Keratinocyte (primary cell): ENCODE measurements at regions not wholly inside any gene's neighbourhood (a gene's known extent, or its start where the extent isn't known, plus 50 kb on each side); places are given as distances from the start of the nearest gene placed in this dataset.

ENCODE experiments used
- DNase-seq: peaks from one replicate; pipeline ENCODE4 v3.0.0-alpha.2; 2011; ENCODE audit warnings: low read depth, missing footprints, low spot score
- FAIRE-seq: peaks from 2 replicates; lab custom pipeline; 2011; peaks lifted over from hg19 to GRCh38; lab: Jason Lieb, UNC
- H2AFZ ChIP-seq: 2 replicates; pipeline ENCODE4 v1.6.0; 2012; ENCODE audit warnings: low read length, control low read depth, inconsistent platforms; ENCODE audit not compliant: control insufficient read depth
- H3K27ac ChIP-seq: 2 replicates; pipeline ENCODE4 v1.5.1; 2011; ENCODE audit warnings: low read length; ENCODE audit not compliant: control insufficient read depth, insufficient read depth
- H3K27me3 ChIP-seq: 3 replicates; pipeline ENCODE4 v1.6.0; 2011; ENCODE audit warnings: low read length; ENCODE audit not compliant: control insufficient read depth, insufficient read depth; ENCODE audit errors: extremely low read depth
- H3K36me3 ChIP-seq, 2 experiments: 2 replicates in 1 of 2; 3 replicates in 1 of 2; pipeline ENCODE4 v1.5.1; 2011; ENCODE audit warnings: low read length in 2 of 2, mild to moderate bottlenecking in 1 of 2; ENCODE audit not compliant: control insufficient read depth in 2 of 2, insufficient read depth in 2 of 2; ENCODE audit errors: extremely low read depth in 1 of 2
- H3K4me1 ChIP-seq: 3 replicates; pipeline ENCODE4 v1.5.1; 2011; ENCODE audit warnings: low read length; ENCODE audit not compliant: control insufficient read depth, insufficient read depth; ENCODE audit errors: extremely low read depth
- H3K4me2 ChIP-seq: 3 replicates; pipeline ENCODE4 v1.6.0; 2011; ENCODE audit warnings: low read depth, low read length; ENCODE audit not compliant: control insufficient read depth, insufficient read depth; ENCODE audit errors: extremely low read depth
- H3K4me3 ChIP-seq, 3 experiments: fragments of 200-600 bp in 1 of 3; sonication (generic) in 1 of 3; 2 replicates in 2 of 3; 3 replicates in 1 of 3; pipeline ENCODE4 v1.5.1; 2011 to 2016; ENCODE audit warnings: low read length in 3 of 3, mild to moderate bottlenecking in 3 of 3, control low read depth in 2 of 3, inconsistent platforms in 1 of 3, low read depth in 1 of 3, mixed read lengths in 1 of 3, mixed run types in 1 of 3, moderate library complexity in 1 of 3; ENCODE audit not compliant: control insufficient read depth in 2 of 3, insufficient read depth in 2 of 3; ENCODE audit errors: extremely low read depth in 1 of 3
- H3K79me2 ChIP-seq: 2 replicates; pipeline ENCODE4 v1.6.0; 2012; ENCODE audit warnings: low read length; ENCODE audit not compliant: control insufficient read depth, insufficient read depth
- H3K9ac ChIP-seq: 3 replicates; pipeline ENCODE4 v1.6.0; 2011; ENCODE audit warnings: low read length; ENCODE audit not compliant: control insufficient read depth, insufficient read depth; ENCODE audit errors: extremely low read depth
- H3K9me1 ChIP-seq: 3 replicates; pipeline ENCODE4 v1.6.0; 2011; ENCODE audit warnings: low read length; ENCODE audit not compliant: control insufficient read depth, insufficient read depth; ENCODE audit errors: extremely low read depth
- H3K9me3 ChIP-seq: 2 replicates; pipeline ENCODE4 v1.5.1; 2012; ENCODE audit warnings: low read depth, low read length; ENCODE audit not compliant: control insufficient read depth
- H4K20me1 ChIP-seq: 3 replicates; pipeline ENCODE4 v1.6.0; 2011; ENCODE audit warnings: low read length; ENCODE audit not compliant: control insufficient read depth, insufficient read depth; ENCODE audit errors: extremely low read depth
- EZH2 ChIP-seq: IDR thresholded peaks from one replicate; pipeline ENCODE4 v1.6.1; 2012; ENCODE audit warnings: inconsistent platforms, mild to moderate bottlenecking, low read length, moderate library complexity
- dilution Hi-C: fragments of 300-500 bp; cut with MboI; formaldehyde crosslinking; loops from one replicate; pipeline ENCODE4 v1.7.0; 2020; ENCODE audit warnings: low sequenced_read_pairs; ENCODE audit not compliant: extremely low pct_ligation_motif_present
- TF ChIP-seq, protein P1 (sequence below), 3 experiments: IDR thresholded peaks in 1 of 3; conservative IDR thresholded peaks in 1 of 3; optimal IDR thresholded peaks in 1 of 3; 2 replicates in 2 of 3; 3 replicates in 1 of 3; pipeline versions ENCODE3 to v1.5.1; 2011; ENCODE audit warnings: low read length in 3 of 3, mild to moderate bottlenecking in 3 of 3, moderate library complexity in 2 of 3, control low read depth in 1 of 3, inconsistent platforms in 1 of 3; ENCODE audit not compliant: insufficient read depth in 2 of 3; ENCODE audit errors: extremely low read depth in 1 of 3

- Histone ChIP-seq H3K4me3 (no peak overlapping the region), H3K36me3 (no peaks in the 10 kb centered on the region), H3K9me1 (no peaks in the 10 kb centered on the region), H3K4me2 (no peak overlapping the region), H3K27me3 (no peaks in the 10 kb centered on the region), H3K4me1 (no peaks in the 10 kb centered on the region), H3K9ac (no peak overlapping the region), H3K9me3 (no peaks in the 10 kb centered on the region), H4K20me1 (no peaks in the 10 kb centered on the region), H3K27ac (no peak overlapping the region), H3K79me2 (no peaks in the 10 kb centered on the region), H2AFZ (no peak overlapping the region)
- no peak for TF ChIP-seq EZH2
- TF ChIP-seq, protein P1, sequence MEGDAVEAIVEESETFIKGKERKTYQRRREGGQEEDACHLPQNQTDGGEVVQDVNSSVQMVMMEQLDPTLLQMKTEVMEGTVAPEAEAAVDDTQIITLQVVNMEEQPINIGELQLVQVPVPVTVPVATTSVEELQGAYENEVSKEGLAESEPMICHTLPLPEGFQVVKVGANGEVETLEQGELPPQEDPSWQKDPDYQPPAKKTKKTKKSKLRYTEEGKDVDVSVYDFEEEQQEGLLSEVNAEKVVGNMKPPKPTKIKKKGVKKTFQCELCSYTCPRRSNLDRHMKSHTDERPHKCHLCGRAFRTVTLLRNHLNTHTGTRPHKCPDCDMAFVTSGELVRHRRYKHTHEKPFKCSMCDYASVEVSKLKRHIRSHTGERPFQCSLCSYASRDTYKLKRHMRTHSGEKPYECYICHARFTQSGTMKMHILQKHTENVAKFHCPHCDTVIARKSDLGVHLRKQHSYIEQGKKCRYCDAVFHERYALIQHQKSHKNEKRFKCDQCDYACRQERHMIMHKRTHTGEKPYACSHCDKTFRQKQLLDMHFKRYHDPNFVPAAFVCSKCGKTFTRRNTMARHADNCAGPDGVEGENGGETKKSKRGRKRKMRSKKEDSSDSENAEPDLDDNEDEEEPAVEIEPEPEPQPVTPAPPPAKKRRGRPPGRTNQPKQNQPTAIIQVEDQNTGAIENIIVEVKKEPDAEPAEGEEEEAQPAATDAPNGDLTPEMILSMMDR (optimal IDR thresholded peaks at IDR 0.05 in 1 of 3, IDR thresholded peaks at IDR 0.05 in 1 of 3, conservative IDR thresholded peaks at IDR 0.05 in 1 of 3; ENCODE audit: extremely low read depth in 1 of 3, insufficient read depth in 2 of 3, low read length in 3 of 3): no peak
- DNase-seq (no peak), FAIRE-seq (no peak)
- dilution Hi-C loops: no loop called here
These were observed 2715.0 kb upstream of the PCDH20 start for GRCh38 chr13:64130600-64130999.

DNA sequence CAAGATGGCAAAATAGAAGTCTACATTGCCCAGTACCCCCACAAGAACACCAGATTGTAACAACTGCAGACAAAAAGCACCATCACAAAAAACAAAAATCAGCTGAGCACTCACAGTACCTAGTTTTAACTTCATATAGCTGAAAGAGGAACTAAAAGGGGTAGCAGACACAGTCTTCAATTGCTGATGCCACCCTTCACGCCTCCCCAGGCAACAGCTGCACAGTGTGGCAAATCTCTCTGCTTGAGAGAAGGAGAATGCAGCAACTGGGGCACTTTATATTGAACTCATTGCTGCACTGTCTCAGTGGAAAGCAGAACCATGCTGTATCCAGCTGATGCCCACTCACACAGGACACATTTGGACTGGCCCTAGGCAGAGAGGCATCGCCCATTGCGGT, 2714.5 kb upstream of the PCDH20 start:
- H3K4me3 ChIP-seq: no peak overlapping the region
- H3K4me1 ChIP-seq: no peaks in the 10 kb centered on the region
- H3K79me2 ChIP-seq: no peaks in the 10 kb centered on the region
- no peak overlapping the region for H3K9ac ChIP-seq
- H3K4me2 ChIP-seq: no peak overlapping the region
- DNase-seq (no peak), FAIRE-seq (no peak)
- H3K9me3 ChIP-seq: no peaks in the 10 kb centered on the region
- H4K20me1 ChIP-seq: no peaks in the 10 kb centered on the region
- no peak overlapping the region for H2AFZ ChIP-seq
- H3K9me1 ChIP-seq: no peaks in the 10 kb centered on the region
- no peaks in the 10 kb centered on the region for H3K36me3 ChIP-seq
- H3K27ac ChIP-seq: no peak overlapping the region
- no peak for TF ChIP-seq EZH2
- TF ChIP-seq, protein P1 (optimal IDR thresholded peaks at IDR 0.05 in 1 of 3, IDR thresholded peaks at IDR 0.05 in 1 of 3, conservative IDR thresholded peaks at IDR 0.05 in 1 of 3; ENCODE audit: extremely low read depth in 1 of 3, insufficient read depth in 2 of 3, low read length in 3 of 3): no peak
- no peaks in the 10 kb centered on the region for H3K27me3 ChIP-seq
- dilution Hi-C loops: no loop called here
